Activated CD8-positive, alpha-beta memory T cell treated with anti-CD3 and anti-CD28 coated beads, Interleukin-2, amount 50 U/mL, for 48 hours (primary cell): ENCODE measurements at regions not wholly inside any gene's neighbourhood (a gene's known extent, or its start where the extent isn't known, plus 50 kb on each side); places are given as distances from the start of the nearest gene placed in this dataset.
"Not testable (repeated sequence)": the region's sequence is repeated elsewhere in the genome, so short reads cannot be mapped to it uniquely, and the experiment has no call there.

ENCODE experiments used
- DNase-seq: peaks from one replicate; pipeline ENCODE4 v3.0.0-alpha.2; 2020

DNA sequence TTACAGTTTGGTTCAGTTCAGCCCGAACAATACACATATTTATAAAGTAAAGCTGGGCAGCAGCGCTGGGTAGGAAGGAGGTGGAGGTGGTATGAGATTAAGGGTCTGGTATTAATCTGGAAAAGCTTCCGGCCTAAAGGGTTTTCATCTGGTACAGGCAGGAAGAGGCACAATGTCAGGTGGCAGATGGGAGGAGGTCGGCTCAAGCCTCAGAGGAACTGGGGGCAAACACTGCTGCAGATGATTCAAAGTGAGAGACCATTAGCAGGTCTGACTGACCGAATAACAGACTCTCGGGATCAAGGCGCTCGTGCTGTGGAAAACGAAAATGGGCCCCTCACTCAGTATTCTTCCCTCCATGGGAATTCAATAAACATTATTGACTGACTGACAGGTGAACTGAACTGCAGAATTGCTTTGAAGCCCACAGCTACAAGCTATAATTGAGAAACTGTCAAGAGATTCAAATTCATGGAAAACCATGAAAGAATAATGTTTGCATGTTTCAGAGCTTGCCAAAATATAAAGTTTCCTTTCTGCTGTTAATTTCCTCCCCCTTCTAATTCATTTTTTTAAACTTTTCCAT lies 75.3 kb downstream of the TMEM167A start:
- DNase-seq: no peak

- DNase-seq: no peak
Measured at GRCh38 chr5:83000922-83001321, 76.3 kb downstream of the TMEM167A start.

- DNase-seq: no peak
Measured at GRCh38 chr5:83000428-83000827, 76.8 kb downstream of the TMEM167A start.

DNA sequence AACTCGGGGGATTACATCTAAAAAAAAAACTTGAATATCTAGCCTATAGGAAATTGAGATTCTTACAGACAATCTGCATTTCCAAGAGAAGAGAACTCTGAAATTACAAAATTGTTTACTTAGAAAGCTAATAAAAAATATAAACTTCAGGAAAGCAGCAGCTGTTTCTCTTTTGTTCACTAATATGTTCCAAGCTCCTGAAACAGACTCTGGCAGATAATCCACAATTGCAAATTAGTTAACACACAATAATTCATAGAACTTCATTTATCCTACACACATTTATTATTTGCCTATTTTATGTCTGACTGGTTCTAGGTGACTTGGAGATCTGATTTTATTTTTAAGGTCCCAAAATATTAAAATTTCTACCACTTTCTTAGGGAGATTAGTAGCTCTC lies 83.8 kb downstream of the TMEM167A start:
- no peak for DNase-seq

DNA sequence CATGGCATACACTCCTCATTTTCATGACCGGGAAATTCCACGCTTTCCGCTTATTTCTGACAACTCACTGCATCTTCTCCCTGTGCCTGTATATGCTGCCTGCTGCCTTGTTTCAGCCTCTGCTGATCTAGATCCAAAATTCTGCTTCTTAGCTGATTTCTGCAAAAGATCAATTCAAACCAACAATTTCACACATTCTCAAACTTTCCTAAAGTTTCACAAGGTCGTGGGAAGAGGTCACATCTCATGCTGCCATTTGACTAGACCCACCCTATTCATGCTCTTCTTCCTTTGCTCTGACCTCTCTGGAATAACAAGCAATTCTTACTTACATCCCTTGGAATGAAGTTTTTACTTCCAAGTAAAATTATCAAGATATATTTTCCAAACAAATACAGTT lies 84.5 kb downstream of the TMEM167A start:
- DNase-seq: no peak

- no peak for DNase-seq
Measured at GRCh38 chr5:82991678-82992323, 85.4 kb downstream of the TMEM167A start.

DNA sequence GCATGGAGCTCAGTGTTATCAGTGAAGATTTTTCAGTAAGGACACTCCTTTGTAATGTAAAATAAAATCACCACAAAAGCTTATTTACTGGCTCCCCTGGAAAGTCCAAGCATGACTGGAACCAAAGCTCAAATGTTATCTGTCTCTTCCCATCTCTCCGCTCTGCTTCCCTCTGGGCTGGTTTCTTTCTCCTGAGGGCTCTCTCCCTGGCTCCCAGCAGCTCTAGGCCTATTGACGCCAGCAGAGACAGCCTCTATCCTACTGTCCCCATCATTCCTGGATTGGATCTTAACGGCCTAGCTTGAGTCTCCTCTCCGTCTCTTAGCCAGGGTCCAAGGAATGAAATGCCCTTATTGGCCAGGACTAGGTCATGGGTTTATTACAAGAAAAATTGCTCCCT lies 86.1 kb downstream of the TMEM167A start:
- DNase-seq: no peak

DNA sequence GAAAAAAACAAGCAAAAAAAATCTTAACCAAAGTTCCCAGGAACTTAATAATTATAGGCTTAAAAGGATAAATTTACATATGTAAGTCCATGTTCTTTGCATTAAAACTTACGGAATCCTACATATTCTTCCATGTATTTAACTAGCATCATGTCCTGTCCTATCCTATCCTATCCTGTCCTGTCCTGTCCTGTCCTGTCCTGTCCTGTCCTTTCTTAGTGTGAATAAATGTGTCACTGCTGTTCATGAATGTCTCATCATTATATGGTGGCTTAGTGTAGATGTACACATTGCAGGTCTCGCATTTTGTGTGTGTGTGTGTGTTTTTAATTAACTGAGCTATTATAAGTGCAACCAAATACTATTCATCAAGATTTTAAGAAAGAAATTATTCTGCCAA lies 90.0 kb downstream of the TMEM167A start:
- DNase-seq: no peak

GRCh38 chr5:82986404-82986803 lies 90.8 kb downstream of the TMEM167A start:
- no peak for DNase-seq

DNA sequence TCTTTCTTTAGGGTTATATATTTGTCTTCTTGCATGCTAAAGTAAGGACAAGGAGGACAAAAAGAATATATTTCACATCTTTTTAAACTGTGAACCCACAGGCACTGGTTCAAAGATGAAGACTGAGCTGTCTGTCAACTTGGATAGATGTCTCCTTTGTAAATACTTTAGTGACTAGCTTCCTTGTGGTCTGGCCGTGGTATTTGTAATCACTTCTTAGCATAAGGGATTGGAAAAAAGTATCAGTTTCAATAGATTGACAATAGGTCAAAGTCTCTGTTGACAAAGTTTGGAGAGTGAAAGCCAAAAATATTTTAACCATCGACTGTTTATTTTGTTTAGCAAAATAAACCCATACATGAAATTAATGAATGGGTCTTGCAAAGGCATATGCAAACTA lies 91.4 kb downstream of the TMEM167A start:
- no peak for DNase-seq

GRCh38 chr5:82984786-82985735 lies 92.1 kb downstream of the TMEM167A start:
- no peak for DNase-seq

DNA sequence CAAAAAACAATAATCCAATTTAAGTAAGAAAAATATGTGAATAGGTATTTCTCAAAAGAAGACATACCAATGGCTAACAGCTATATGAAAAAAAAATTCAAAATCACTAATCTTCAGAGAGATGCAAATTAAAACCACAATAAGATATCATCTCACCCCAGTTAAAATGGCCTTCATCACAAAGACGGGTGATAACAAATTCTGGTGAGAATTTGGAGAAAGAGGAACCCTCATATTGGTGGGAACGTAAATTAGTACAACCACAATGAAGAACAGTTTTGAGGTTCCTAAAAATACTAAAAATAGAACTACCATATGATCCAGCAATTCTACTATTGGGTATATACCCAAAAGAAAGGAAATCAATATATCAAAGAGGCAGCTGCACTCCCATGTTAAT lies 94.3 kb downstream of the TMEM167A start:
- no peak for DNase-seq

DNA sequence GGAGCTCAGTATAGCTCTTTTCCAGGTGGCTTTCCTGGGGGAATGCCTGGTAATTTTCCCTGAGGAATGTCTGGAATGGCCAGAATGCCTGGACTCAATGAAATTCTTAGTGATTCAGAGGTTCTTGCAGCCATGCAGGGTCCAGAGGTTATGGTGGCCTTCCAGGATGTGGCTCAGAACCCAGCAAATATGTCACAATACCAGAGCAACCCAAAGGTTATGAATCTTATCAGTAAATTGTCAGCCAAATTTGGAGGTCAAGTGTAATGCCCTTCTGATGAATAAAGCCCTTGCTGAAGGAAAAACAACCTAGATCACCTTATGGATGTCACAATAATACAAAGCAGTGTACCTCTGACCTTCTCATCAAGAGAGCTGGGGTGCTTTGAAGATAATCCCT lies 100.3 kb downstream of the TMEM167A start:
- DNase-seq: not testable (repeated sequence)

DNA sequence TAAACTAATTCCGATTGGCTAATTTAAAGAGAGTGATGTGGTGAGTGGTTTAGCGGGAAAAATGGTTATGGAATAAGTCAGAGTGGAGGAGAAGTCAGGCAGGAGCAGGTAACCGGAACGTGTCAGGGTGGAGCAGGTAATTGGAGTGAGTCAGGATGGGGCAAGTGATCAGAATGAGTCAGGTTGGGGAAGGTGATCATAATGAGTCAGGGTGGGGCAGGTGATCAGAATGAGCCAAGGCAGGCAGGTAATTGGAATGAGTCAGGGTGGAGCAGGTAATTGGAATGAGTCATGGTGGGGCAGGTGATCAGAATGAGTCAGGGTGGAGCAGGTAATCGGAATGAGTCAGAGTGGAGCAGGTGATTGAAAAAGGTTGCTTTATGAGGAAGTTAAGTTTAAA lies 101.4 kb downstream of the TMEM167A start:
- DNase-seq: no peak

- no peak for DNase-seq
Measured at GRCh38 chr5:82975396-82975795, 101.8 kb downstream of the TMEM167A start.

DNA sequence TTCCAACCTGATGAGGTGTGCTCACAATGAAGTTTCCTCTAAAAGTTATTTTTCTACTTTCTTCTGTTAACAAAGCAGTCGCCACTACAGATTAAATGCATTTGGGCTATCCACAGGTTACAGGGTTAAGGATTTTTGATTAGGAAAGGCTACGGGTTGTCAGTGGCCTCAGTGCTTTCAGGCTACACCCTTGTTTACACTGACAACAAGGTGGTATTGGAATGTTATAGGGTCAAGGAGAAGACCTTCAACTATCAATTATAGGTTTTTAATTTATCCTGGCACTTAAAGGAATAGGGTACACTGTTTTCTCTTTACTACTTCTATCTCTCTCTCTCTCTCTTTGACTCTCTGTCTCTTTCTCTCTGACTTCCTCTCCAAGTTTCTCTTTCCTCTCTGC lies 102.8 kb downstream of the TMEM167A start:
- not testable (repeated sequence) for DNase-seq

DNA sequence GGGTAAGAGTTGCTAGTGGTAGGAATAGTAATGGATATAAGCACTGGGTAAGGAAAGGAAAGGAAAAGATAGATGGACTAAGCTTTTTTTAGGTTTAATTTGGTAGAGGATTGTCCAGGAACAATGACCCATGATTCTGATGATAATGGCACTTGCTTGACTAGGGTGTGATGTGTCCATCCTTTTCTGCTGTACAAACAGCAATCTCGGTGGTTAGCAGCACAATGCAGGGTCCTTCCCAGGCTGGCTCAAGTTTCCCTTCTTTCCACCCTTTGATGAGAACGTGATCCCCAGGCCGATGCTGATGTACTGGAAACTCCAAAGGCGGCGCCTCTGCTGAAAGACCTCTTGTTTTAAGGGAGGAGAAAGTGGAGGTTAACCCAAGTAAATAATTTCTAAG lies 105.3 kb downstream of the TMEM167A start:
- DNase-seq: no peak

GRCh38 chr5:82971034-82971806 lies 106.0 kb downstream of the TMEM167A start:
- not testable (repeated sequence) for DNase-seq

DNA sequence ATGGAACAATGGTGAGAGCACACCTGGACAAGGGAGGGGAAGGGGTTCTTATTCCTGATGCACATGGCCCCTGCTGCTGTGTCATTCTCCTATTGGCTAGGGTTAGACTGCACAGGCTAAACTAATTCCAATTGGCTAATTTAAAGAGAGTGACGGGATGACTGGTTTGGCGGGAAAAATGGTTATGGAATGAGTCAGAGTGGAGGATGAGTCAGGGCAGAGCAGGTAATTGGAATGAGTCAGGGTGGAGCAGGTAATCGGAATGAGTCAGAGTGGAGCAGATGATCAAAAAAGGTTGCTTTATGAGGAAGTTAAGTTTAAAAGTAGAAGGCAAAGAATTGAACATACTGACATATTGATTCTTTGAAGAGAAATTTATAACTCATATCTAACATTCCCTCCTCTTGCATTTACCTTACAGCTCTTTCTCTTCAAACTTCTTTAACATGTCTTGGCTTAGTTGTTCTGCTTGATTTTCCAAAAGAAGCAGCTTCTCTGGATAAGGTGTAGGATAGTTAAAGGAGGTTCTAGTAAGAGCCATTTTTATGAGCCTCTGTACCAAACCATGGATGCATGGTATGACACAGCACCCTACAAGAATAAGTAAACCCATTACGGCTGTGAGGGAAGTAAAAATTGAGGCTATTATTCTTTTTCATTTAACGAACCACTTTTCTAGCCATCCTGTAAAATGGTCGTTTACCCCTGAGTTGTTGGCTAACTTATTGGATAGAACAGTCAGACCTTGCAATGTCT lies 107.8 kb downstream of the TMEM167A start:
- not testable (repeated sequence) for DNase-seq

GRCh38 chr5:82967072-82967471 lies 110.1 kb downstream of the TMEM167A start:
- no peak for DNase-seq

DNA sequence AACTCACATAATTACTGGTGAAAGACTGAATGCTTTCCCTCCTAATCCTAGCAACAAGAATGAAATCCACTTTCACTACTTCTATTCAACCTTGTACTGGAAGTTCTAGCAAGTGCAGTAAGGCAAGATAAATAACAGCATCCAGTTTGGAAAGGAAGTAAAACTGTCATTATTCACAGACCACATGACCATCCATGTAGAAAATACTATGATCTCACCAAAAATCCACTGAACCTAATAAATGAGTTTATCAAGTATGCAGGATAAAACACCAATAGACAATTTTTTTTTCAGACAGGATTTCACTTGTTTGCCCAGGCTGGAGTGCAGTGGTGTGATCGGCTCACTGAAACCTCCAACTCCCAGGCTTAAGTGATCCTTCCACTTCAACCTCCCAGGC lies 117.7 kb downstream of the TMEM167A start:
- DNase-seq: no peak

GRCh38 chr5:82956600-82956999 lies 120.6 kb downstream of the TMEM167A start:
- no peak for DNase-seq
